HG03469 (cell line): ENCODE measurements at regions not wholly inside any gene's neighbourhood (a gene's known extent, or its start where the extent isn't known, plus 50 kb on each side); places are given as distances from the start of the nearest gene placed in this dataset.
"Not testable (repeated sequence)": the region's sequence is repeated elsewhere in the genome, so short reads cannot be mapped to it uniquely, and the experiment has no call there.

Experiments used
- ATAC-seq: cut with Tn5 transposase; IDR thresholded peaks from one replicate; pipeline ENCODE4 v1.9.1; 2021; ENCODE audit warnings: mild to moderate bottlenecking, moderate library complexity, moderate number of reproducible peaks; ENCODE audit not compliant: unreplicated experiment

GRCh38 chr14:47966076-47966810, 290.8 kb upstream of the MDGA2 start:
- ATAC-seq: no peak

DNA sequence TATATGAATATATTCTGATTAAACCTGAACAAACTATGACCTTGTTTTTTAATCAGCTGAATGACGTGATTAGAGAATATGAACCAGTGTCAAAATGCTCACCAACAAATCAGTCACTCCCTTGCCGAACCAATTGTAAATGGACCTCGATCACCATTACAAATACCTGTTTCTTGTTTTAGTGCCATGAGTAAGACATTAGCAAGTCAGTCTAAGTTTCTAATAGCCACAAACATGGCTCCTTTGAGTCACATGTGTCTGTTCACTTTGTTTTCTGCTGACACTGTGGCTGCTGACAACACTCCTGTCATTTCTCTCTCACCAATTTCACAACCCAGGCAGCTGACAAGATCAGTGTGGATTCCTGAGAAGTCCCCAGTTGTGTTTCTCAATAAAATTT, 286.2 kb upstream of the MDGA2 start:
- ATAC-seq: no peak

GRCh38 chr14:47959740-47960139, 284.3 kb upstream of the MDGA2 start:
- no peak for ATAC-seq

DNA sequence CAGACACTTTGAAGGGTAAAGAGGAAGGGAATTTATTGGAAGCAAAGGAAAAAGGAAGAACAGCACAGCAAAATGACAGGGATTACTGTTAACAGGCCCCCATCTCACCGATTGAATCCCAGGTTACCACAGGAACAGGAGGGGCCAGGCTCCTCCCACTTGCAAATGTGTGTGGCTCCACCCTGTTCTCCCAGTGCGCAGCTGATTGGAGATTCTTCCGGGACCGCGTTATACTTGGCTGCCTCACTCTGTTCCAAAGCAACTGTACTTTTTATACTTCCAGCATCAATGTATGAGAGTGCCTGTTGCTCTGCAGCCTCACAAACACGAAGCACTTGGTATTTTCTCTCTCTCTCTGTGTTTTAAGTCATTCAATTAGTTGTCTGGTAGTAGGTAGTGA, 273.6 kb upstream of the MDGA2 start:
- ATAC-seq: no peak

- no peak for ATAC-seq
Measured at GRCh38 chr14:47935332-47935731, 259.9 kb upstream of the MDGA2 start.

GRCh38 chr14:47929334-47929733, 253.9 kb upstream of the MDGA2 start:
- ATAC-seq: peak; percentile 56

GRCh38 chr14:47921133-47921532, 245.7 kb upstream of the MDGA2 start:
- ATAC-seq: no peak

DNA sequence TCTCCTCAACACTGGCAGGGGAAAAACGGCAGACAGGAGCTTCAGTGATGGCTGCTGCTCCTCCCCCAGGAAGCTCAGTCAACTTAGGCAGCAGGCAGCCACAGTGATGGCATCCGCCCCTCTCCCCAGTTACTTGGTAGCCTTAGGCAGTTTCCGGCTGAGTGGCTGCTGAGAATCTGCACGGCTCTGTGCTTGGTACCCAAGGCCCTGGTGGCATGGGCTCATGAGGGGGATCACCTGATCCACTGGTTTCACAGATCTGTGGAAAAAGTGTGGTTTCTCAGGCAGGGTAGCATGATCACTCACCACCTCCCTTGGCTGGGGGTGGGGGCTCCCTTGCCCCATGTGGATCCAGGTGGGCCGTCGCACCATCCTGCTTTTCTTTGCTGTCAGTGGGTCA, 244.6 kb upstream of the MDGA2 start:
- no peak for ATAC-seq

DNA sequence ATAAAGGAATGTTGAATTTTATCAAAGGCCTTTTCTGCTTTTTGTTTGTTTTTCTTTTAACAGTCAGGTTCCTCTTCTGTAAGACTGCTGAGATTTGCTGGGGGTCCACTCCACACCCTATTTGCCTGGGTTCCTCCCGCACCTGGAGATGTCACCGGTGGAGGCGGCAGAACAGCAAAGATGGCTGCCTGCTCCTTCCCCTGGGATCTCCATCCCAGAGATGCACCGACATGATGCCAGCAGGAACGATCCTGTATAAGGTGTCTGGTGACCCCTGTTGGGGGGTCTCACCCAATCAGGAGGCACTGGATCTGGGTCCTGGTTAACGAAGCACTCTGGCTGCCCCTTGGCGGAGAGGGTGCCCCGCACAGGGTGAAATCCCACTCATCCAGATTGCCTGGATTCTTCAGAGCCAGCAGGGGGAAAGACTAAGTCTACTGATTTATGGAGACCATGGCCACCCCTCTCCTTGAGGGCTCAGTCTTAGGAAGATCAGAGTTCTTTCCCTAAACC, 244.0 kb upstream of the MDGA2 start:
- ATAC-seq: no peak

DNA sequence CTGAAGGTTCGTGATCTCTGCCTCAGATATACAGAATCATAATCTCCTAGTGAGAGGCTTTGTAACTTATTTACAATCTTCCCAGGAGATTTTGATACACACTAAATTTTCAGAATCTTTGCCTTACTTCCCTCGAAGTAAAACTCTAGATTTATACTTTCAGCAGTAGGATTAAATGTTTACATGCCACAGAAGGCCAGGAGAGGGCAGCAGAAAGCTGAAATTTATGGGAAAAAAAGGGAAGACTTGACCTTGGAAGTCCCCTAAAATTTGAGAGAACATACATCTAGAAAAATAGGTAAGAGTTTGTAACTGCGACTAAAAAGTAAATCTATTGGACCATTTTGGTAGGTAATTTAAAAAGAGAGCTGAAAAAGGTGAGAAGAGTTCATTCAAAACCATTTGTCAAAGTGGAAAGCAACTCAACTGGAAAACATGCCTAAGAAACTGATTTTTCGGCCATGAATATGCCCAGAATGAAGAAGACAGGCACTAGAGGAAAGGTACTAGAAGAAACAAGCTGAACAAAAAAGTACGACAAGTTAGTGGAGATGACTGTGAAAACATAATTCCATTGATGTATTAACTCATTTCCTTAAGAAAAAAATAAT, 242.0 kb upstream of the MDGA2 start:
- ATAC-seq: no peak

GRCh38 chr14:47901141-47901540, 225.7 kb upstream of the MDGA2 start:
- ATAC-seq: not testable (repeated sequence)

DNA sequence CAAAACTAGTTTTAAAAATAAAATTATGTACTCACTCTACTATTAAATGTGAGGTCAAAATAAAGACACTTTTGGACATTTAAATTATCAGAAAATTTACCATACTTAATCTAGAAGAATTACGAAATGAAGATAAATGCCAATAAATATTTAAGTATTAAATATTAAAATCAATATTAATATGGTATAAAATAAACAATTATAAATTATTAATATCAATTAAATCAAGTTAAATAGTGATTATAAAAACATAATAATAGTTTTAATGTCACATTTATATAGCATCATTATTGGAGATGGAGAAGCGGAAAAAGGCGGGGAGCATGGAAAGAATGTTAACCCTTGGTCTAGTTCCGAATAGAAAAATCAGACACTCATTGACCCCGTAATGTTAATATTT, 224.3 kb upstream of the MDGA2 start:
- ATAC-seq: no peak

- no peak for ATAC-seq
Measured at GRCh38 chr14:47874350-47874749, 198.9 kb upstream of the MDGA2 start.

DNA sequence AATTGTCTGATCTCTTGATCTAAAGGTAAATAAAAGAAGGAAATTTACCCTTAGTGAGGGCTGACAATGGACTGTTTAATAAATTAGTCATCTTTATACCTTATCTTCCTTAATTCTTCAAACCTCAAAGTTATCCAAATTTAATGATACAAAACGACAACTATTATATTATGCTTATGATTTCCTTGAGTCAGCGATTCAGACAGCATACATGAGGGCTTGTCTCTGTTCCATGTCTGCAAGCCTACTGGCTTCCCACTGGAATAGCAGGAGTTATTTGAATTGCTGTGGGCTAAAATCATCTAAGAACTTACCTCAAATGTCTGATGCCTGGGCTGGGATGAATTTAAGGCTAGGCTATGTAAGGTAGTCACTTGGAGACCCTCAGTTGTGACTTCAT, 197.2 kb upstream of the MDGA2 start:
- ATAC-seq: no peak

DNA sequence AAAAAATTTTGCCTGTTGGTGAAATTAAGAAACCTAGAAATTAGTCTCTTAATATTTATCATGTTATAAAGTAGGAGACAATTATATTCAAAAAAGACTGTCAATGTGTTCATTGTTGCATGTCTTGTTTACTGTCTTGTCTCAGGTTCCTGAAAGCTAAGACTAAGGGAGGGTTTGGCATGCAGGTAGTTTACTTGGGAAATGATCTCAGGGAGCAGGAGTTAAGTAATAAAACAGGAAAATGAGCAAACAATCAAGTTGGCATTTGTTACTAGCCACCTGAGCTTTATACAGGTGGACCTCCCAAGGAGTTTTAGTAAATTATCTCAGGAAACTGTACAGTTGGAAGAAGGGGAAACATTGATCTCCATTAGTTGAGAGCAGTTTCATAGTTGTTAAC, 188.0 kb upstream of the MDGA2 start:
- no peak for ATAC-seq

DNA sequence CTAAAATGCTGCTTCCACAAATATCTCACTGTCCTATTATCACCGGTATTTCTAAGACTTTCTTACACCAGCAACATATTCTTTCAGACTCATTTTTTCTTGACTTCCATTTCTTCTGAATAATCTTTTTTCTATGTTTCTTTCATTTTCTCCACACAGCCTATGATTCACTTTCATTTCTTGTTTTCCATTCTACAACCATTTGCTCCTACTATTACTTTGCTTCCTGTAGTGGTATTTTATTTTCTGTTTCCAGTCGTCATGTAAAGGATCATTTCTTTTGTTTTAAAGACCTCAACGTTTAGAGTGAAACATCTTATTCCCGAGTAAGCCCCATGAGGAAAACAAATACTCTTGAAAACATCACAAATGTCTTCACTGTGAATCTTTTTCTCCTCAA, 182.2 kb upstream of the MDGA2 start:
- no peak for ATAC-seq

GRCh38 chr14:47852278-47852677, 176.9 kb upstream of the MDGA2 start:
- no peak for ATAC-seq

GRCh38 chr14:47846008-47846407, 170.6 kb upstream of the MDGA2 start:
- ATAC-seq: no peak

DNA sequence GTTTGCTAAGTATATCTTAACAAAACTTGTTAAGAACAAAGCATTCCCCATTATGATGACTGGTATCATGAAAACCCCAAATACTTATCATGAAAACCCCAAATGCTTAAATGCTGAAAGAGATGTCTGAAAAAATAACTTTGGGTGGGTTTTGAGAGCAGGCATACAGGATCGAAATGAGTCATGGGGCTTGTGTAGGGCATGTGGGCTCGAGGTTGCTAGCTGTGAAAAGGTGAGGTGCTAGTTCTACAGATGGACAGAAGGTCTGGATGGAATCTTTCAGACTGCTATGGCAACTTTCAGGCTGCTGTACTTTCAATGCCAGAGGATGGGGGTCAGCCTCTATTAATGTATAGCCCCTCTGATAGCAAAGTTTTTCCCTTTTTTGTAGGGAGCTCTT, 167.8 kb upstream of the MDGA2 start:
- ATAC-seq: no peak

DNA sequence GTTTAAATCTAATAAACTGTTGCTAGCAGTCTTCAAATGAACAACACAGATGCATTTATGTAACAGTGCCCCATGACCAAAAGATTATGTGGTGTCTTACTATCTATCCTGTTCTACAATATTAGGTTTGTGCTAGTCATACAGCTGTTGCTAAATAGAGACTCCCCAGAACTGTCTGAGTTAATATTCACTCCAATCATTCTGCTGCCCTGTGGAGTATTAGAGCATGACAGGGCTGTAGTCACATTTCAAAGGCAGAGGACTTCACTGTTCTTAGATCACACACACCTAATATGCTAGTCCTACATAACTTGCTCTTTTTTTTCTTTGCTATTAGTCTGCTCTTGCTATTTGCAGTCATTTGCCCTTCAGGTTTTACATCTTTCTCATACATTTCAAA, 157.6 kb upstream of the MDGA2 start:
- no peak for ATAC-seq

- ATAC-seq: no peak
Measured at GRCh38 chr14:47826809-47827208, 151.4 kb upstream of the MDGA2 start.

DNA sequence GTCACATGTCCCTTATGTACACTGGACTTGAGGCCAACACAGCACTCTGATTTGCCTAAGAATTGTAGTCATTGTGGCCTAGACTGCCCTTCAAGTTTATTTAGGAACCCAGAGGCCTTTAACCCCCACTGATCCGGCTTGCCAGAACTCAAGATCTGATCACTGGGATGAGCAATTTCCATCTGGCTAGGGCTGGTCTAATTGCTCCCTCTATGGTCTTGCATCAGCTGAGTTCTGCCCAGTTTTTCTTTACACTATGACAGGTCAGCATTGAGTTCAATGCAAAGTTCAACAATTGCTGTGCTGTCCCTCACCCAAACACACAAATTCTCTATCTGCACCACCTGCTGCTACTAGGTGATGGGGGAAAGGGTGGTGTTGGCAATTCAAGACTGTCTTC, 146.9 kb upstream of the MDGA2 start:
- ATAC-seq: no peak

- ATAC-seq: no peak
Measured at GRCh38 chr14:47821135-47821534, 145.7 kb upstream of the MDGA2 start.
